BLaER1 (cell line): ENCODE measurements at regions not wholly inside any gene's neighbourhood (a gene's known extent, or its start where the extent isn't known, plus 50 kb on each side); places are given as distances from the start of the nearest gene placed in this dataset.
"Not testable (repeated sequence)": the region's sequence is repeated elsewhere in the genome, so short reads cannot be mapped to it uniquely, and the experiment has no call there.

Experiments
- H3K27ac ChIP-seq: shearing (Covaris generic); formaldehyde crosslinking; 2 replicates; pipeline ENCODE4 v1.8.1; 2022
- H3K27me3 ChIP-seq: shearing (Covaris generic); formaldehyde crosslinking; 2 replicates; pipeline ENCODE4 v1.8.1; 2022
- H3K36me3 ChIP-seq: shearing (Covaris generic); formaldehyde crosslinking; 2 replicates; pipeline ENCODE4 v1.8.1; 2022
- H3K4me1 ChIP-seq: shearing (Covaris generic); formaldehyde crosslinking; 2 replicates; pipeline ENCODE4 v1.8.1; 2022
- H3K4me2 ChIP-seq: shearing (Covaris generic); formaldehyde crosslinking; 2 replicates; pipeline ENCODE4 v1.8.1; 2022
- H3K4me3 ChIP-seq: shearing (Covaris generic); formaldehyde crosslinking; 2 replicates; pipeline ENCODE4 v1.8.1; 2022
- H3K9ac ChIP-seq: shearing (Covaris generic); formaldehyde crosslinking; 2 replicates; pipeline ENCODE4 v1.8.1; 2022
- H3K9me3 ChIP-seq: shearing (Covaris generic); formaldehyde crosslinking; 2 replicates; pipeline ENCODE4 v1.8.1; 2022
- H4K20me1 ChIP-seq: shearing (Covaris generic); formaldehyde crosslinking; 2 replicates; pipeline ENCODE4 v1.8.1; 2022
- Cebpa-rat ChIP-seq: shearing (Covaris generic); IDR thresholded peaks from 2 replicates; pipeline ENCODE4 v1.8.1; 2022

DNA sequence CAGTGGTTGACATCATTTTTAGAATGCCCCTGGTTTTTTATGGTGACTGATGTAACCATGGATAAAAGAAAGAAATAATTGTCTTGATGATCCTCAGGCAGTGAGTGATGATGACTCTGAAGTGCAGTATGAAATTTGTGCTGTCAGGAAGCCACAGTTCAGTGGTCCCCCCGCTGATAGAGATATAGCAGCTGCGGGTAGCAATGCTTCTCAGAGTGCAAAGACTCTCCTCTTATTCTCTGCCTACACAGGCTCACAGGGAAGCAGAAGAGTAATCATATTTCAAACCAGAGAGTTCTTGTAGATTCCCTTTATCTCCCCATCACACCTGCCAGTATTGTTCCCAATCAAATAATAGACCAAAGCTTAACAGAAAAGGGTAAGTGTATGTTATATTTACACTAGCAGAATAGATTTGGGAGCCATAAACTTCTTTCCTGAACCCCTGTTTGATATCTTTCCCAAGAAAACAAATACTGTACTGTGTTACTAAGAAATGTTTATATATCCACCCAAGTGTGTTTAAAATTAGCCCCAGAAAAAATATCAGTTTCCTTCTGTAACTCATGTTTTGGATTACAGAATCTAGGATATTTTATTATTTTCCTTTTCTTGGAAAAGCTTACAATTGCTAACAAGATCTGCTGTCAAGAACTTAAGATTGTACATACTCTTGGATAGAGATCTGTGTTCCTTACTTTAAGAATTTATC, 1817.4 kb upstream of the FLRT2 start:
- H3K9me3 ChIP-seq = no peaks in the 10 kb centered on the region
- no peaks in the 10 kb centered on the region for H3K4me1 ChIP-seq
- H3K4me2 ChIP-seq = no peak overlapping the region

GRCh38 chr14:83713732-83714131, 1816.2 kb upstream of the FLRT2 start:
- H3K27ac ChIP-seq = no peak overlapping the region
- H3K27me3 ChIP-seq = no peaks in the 10 kb centered on the region
- no peak for TF ChIP-seq Cebpa-rat
- no peaks in the 10 kb centered on the region for H3K36me3 ChIP-seq
- H3K9me3 ChIP-seq = no peaks in the 10 kb centered on the region
- H3K4me1 ChIP-seq = no peaks in the 10 kb centered on the region
- no peak overlapping the region for H3K9ac ChIP-seq
- no peaks in the 10 kb centered on the region for H4K20me1 ChIP-seq
- H3K4me2 ChIP-seq = no peak overlapping the region
- H3K4me3 ChIP-seq = no peak overlapping the region

More for the DNA sequence above, 1817.4 kb upstream of the FLRT2 start:
- Histone ChIP-seq H4K20me1 (no peaks in the 10 kb centered on the region), H3K27ac (no peak overlapping the region), H3K27me3 (no peaks in the 10 kb centered on the region), H3K4me3 (no peak overlapping the region), H3K36me3 (no peaks in the 10 kb centered on the region), H3K9ac (no peak overlapping the region)
- no peak for TF ChIP-seq Cebpa-rat

- Histone ChIP-seq H4K20me1 (no peaks in the 10 kb centered on the region), H3K9ac (no peak overlapping the region), H3K27ac (no peak overlapping the region), H3K27me3 (no peaks in the 10 kb centered on the region), H3K9me3 (no peaks in the 10 kb centered on the region), H3K4me1 (no peaks in the 10 kb centered on the region), H3K4me2 (no peak overlapping the region), H3K4me3 (no peak overlapping the region), H3K36me3 (no peaks in the 10 kb centered on the region)
- no peak for TF ChIP-seq Cebpa-rat
Measured at GRCh38 chr14:83714151-83714550, 1815.8 kb upstream of the FLRT2 start.

GRCh38 chr14:83719435-83719834, 1810.5 kb upstream of the FLRT2 start:
- not testable (repeated sequence) for H3K4me3 ChIP-seq, H3K9ac ChIP-seq, H3K4me2 ChIP-seq, H4K20me1 ChIP-seq, H3K36me3 ChIP-seq, H3K9me3 ChIP-seq, H3K27ac ChIP-seq, H3K27me3 ChIP-seq, H3K4me1 ChIP-seq

DNA sequence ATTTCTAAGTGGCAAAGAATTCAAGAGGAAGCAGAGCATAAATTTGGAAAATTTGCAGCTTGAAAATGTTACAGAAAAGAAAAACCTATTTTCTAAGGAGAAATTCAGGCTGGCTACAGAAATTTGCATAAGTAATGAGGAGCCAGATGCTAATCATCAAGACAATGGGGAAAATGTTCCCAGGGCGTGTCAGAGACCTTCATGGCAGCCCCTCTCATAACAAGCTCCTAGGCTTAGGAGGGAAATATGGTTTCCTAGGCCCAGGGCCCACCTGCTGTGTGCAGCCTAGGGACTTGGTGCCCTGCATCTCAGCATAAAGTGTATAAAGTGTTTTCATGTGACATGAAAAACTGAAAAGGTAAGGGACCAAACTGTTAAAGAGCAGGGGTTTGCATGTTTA, 1796.3 kb upstream of the FLRT2 start:
- no peak overlapping the region for H3K27ac ChIP-seq
- no peak overlapping the region for H3K4me3 ChIP-seq
- H3K9me3 ChIP-seq = no peaks in the 10 kb centered on the region
- no peaks in the 10 kb centered on the region for H3K27me3 ChIP-seq
- H3K9ac ChIP-seq = no peak overlapping the region
- H3K36me3 ChIP-seq = no peaks in the 10 kb centered on the region
- no peaks in the 10 kb centered on the region for H4K20me1 ChIP-seq
- no peaks in the 10 kb centered on the region for H3K4me1 ChIP-seq
- TF ChIP-seq Cebpa-rat = no peak
- no peak overlapping the region for H3K4me2 ChIP-seq

GRCh38 chr14:83734431-83734830, 1795.5 kb upstream of the FLRT2 start:
- Histone ChIP-seq H4K20me1 (no peaks in the 10 kb centered on the region), H3K4me3 (no peak overlapping the region), H3K4me2 (no peak overlapping the region), H3K9me3 (no peaks in the 10 kb centered on the region), H3K36me3 (no peaks in the 10 kb centered on the region), H3K27ac (no peak overlapping the region), H3K4me1 (no peaks in the 10 kb centered on the region), H3K27me3 (no peaks in the 10 kb centered on the region), H3K9ac (no peak overlapping the region)
- no peak for TF ChIP-seq Cebpa-rat

GRCh38 chr14:83741269-83741668, 1788.7 kb upstream of the FLRT2 start:
- Histone ChIP-seq H3K4me2 (no peak overlapping the region), H4K20me1 (no peaks in the 10 kb centered on the region), H3K9ac (no peak overlapping the region), H3K4me1 (no peaks in the 10 kb centered on the region), H3K27ac (no peak overlapping the region), H3K9me3 (no peaks in the 10 kb centered on the region), H3K27me3 (no peaks in the 10 kb centered on the region), H3K36me3 (no peaks in the 10 kb centered on the region), H3K4me3 (no peak overlapping the region)
- TF ChIP-seq Cebpa-rat = no peak

DNA sequence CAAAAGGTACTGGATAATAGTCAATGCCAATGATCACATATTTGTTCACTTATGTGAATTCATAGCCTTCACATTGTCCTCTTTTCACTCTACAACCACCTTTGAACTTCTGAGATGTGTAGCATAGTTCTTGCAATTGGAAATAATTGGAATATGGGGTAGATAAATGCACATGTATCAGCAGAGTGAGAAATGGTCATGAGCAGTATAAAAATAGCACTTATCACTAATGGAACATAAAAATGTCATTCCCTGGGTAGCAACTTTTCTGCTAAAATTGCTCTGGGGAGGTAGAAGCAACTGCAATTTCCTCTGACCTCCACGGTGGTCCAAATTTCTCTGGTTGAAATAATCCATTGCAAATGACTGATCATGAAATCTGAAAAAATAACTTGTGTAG, 1785.7 kb upstream of the FLRT2 start:
- TF ChIP-seq Cebpa-rat = no peak
- H3K36me3 ChIP-seq = no peaks in the 10 kb centered on the region

GRCh38 chr14:83744891-83745290, 1785.1 kb upstream of the FLRT2 start:
- TF ChIP-seq Cebpa-rat = no peak
- Histone ChIP-seq H3K27ac (no peak overlapping the region), H4K20me1 (no peaks in the 10 kb centered on the region), H3K4me3 (no peak overlapping the region), H3K9me3 (no peaks in the 10 kb centered on the region), H3K27me3 (no peaks in the 10 kb centered on the region), H3K4me2 (no peak overlapping the region), H3K9ac (no peak overlapping the region), H3K36me3 (no peaks in the 10 kb centered on the region), H3K4me1 (no peaks in the 10 kb centered on the region)

More for the DNA sequence above, 1785.7 kb upstream of the FLRT2 start:
- Histone ChIP-seq H3K27ac (no peak overlapping the region), H3K9ac (no peak overlapping the region), H3K4me1 (no peaks in the 10 kb centered on the region), H3K9me3 (no peaks in the 10 kb centered on the region), H3K4me3 (no peak overlapping the region), H3K27me3 (no peaks in the 10 kb centered on the region), H4K20me1 (no peaks in the 10 kb centered on the region), H3K4me2 (no peak overlapping the region)

DNA sequence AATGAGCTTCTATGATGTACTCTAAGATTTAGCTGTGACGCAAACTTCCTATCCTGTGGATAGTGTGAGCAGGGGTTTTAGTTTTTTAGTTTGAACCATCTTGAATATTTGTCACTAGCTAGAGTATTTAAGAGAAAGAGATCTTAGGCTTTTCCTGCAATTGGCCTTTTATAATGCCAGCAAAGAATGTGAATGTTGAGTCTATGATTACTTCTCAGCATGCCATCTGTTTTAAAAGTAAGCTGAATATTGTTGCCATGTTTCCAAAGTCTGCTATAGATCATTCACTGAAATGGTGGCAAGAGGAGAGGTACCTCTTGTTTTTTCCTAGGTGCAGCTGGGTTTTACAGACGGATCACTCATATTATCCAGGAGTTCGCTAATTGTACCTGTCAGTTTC, 1783.6 kb upstream of the FLRT2 start:
- Histone ChIP-seq H3K4me1 (no peaks in the 10 kb centered on the region), H3K9ac (no peak overlapping the region), H3K4me2 (no peak overlapping the region), H4K20me1 (no peaks in the 10 kb centered on the region), H3K27ac (no peak overlapping the region), H3K4me3 (no peak overlapping the region), H3K9me3 (no peaks in the 10 kb centered on the region), H3K27me3 (no peaks in the 10 kb centered on the region), H3K36me3 (no peaks in the 10 kb centered on the region)
- TF ChIP-seq Cebpa-rat = no peak

DNA sequence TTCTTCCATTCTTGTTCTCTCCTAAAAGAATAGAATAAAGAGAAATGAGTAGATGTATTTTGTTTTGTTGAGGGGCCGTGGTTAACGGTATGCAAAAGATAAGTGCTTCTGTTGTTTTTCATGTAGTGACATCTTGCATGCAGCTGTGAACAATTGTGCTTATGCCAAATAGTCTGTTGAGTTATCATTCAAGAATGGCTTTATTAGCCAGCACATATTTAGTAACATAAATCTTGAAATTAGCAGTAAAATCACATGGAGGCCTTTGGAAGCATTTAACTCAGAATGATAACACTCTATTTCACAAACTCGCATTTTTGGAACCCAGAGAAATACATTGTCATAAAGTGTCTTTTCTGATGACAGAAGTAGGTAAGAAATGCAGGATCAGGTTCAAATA, 1772.0 kb upstream of the FLRT2 start:
- Histone ChIP-seq H3K36me3 (no peaks in the 10 kb centered on the region), H3K27me3 (no peaks in the 10 kb centered on the region), H4K20me1 (no peaks in the 10 kb centered on the region), H3K4me1 (no peaks in the 10 kb centered on the region), H3K4me3 (no peak overlapping the region), H3K9me3 (no peaks in the 10 kb centered on the region), H3K27ac (no peak overlapping the region), H3K9ac (no peak overlapping the region), H3K4me2 (no peak overlapping the region)
- TF ChIP-seq Cebpa-rat = no peak
